H1 (cell line): ENCODE measurements at regions not wholly inside any gene's neighbourhood (a gene's known extent, or its start where the extent isn't known, plus 50 kb on each side); places are given as distances from the start of the nearest gene placed in this dataset.

ENCODE experiments used
- PHF8 ChIP-seq: fragments of 200-600 bp; sonication (generic); conservative IDR thresholded peaks from 2 replicates; pipeline ENCODE4 v1.7.1; 2012; ENCODE audit warnings: low read depth, mild to moderate bottlenecking, inconsistent platforms, low read length, moderate library complexity

DNA sequence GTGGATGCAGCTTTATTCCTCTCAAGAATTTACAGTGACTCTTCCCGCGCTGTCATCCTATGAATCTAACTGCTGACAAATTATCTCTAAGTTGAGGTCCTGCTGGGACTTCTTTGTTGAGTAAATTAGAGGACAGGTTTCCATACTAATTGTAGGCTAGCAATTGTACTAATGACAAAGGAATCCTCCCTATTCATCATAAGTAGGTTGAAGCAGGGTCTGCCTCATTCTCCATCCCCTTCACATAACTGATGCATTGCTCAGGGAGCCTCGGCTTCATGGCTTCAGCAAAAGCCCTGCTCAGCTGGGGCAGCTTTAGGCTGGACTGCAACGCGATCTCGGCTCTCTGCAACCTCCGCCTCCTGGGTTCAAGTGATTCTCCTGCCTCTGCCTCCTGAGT, 83.1 kb upstream of the IRX6 start (continued):
- no peak for TF ChIP-seq PHF8
